ENCODE measurements at regions not wholly inside any gene's neighbourhood (a gene's known extent, or its start where the extent isn't known, plus 50 kb on each side); places are given as distances from the start of the nearest gene placed in this dataset.

DNA sequence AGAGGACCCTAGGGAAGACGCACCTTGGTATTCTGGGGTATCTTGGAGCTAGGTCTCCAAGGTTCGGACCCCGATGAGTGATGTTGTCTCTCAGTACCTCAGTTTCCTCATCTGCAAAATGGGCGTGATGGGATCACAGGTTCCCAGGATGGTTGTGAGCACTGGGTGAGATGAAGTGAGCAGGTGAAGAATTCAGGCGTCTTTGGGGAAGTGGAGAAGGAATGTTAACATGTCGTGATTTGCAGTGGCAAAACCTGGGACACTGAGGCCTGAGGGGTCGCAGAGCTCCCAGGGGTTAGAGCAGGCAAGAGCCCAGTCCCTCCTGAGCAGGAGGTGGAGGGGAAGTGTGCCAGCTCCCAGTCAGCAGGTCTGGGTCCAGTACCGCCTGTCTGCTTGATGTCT is 215.1 kb upstream of the GSE1 start:
- TF ChIP-seq, protein P1, sequence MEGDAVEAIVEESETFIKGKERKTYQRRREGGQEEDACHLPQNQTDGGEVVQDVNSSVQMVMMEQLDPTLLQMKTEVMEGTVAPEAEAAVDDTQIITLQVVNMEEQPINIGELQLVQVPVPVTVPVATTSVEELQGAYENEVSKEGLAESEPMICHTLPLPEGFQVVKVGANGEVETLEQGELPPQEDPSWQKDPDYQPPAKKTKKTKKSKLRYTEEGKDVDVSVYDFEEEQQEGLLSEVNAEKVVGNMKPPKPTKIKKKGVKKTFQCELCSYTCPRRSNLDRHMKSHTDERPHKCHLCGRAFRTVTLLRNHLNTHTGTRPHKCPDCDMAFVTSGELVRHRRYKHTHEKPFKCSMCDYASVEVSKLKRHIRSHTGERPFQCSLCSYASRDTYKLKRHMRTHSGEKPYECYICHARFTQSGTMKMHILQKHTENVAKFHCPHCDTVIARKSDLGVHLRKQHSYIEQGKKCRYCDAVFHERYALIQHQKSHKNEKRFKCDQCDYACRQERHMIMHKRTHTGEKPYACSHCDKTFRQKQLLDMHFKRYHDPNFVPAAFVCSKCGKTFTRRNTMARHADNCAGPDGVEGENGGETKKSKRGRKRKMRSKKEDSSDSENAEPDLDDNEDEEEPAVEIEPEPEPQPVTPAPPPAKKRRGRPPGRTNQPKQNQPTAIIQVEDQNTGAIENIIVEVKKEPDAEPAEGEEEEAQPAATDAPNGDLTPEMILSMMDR (IDR thresholded peaks at IDR 0.05; ENCODE audit: poor library complexity, severe bottlenecking): no peak
- TF ChIP-seq REST (IDR thresholded peaks at IDR 0.05; ENCODE audit: borderline replicate concordance): no peak
- TF ChIP-seq POLR2AphosphoS5 (IDR thresholded peaks at IDR 0.05): no peak
